ENCODE measurements at regions not wholly inside any gene's neighbourhood (a gene's known extent, or its start where the extent isn't known, plus 50 kb on each side); places are given as distances from the start of the nearest gene placed in this dataset.

- H3K27me3 ChIP-seq = no peaks in the 10 kb centered on the region
- DNase-seq (no peak), ATAC-seq (no peak)
- H3K9me3 ChIP-seq = peaks cover 0 to 3% (median 0%) of the 10 kb centered on the region in 3 donors
- no peak overlapping the region for H3K27ac ChIP-seq
- intact Hi-C loops (cut with DNase I) = no loop called here
- H3K4me1 ChIP-seq = no peaks in the 10 kb centered on the region
- 96 to 100% methylated on average over 1 of the region's 1 CpG for WGBS, 2 donors
- H3K36me3 ChIP-seq (replicated peaks in 1 of 2; ENCODE audit: insufficient read depth in 1 of 2, low read depth in 2 of 2) = no peaks in the 10 kb centered on the region
- TF ChIP-seq CTCF (IDR thresholded peaks at IDR 0.05) = no peak
- no peak for TF ChIP-seq POLR2A (IDR thresholded peaks at IDR 0.05)
- no peak overlapping the region for H3K4me3 ChIP-seq
Observed at GRCh38 chr1:199776768-199777497, 250.6 kb upstream of the NR5A2 start.

- H3K27me3 ChIP-seq = no peaks in the 10 kb centered on the region
- ATAC-seq (no peak), DNase-seq (no peak)
- H3K27ac ChIP-seq = no peak overlapping the region
- intact Hi-C loops (cut with DNase I) = no loop called here
- H3K4me3 ChIP-seq = no peak overlapping the region
- H3K4me1 ChIP-seq = no peaks in the 10 kb centered on the region
- TF ChIP-seq CTCF (IDR thresholded peaks at IDR 0.05) (no peak), POLR2A (IDR thresholded peaks at IDR 0.05) (no peak)
- H3K9me3 ChIP-seq = peaks cover 0 to 3% (median 0%) of the 10 kb centered on the region in 3 donors
- H3K36me3 ChIP-seq (replicated peaks in 1 of 2; ENCODE audit: insufficient read depth in 1 of 2, low read depth in 2 of 2) = no peaks in the 10 kb centered on the region
- WGBS, 2 donors = 38 to 51% methylated on average over 3 of the region's 3 CpGs
Observed at GRCh38 chr1:199778324-199778955, 249.1 kb upstream of the NR5A2 start.

GRCh38 chr1:199780091-199780490 is 247.4 kb upstream of the NR5A2 start:
- H3K4me1 ChIP-seq = no peaks in the 10 kb centered on the region
- ATAC-seq = no peak
- 89 to 91% methylated on average over 5 of the region's 5 CpGs for WGBS, 2 donors

GRCh38 chr1:199780948-199781670 is 246.4 kb upstream of the NR5A2 start:
- intact Hi-C loops (cut with DNase I) = no loop called here
- 94 to 95% methylated on average over 2 of the region's 2 CpGs for WGBS, 2 donors

More at GRCh38 chr1:199780091-199780490, 247.4 kb upstream of the NR5A2 start:
- H3K27me3 ChIP-seq = no peaks in the 10 kb centered on the region
- intact Hi-C loops (cut with DNase I) = no loop called here
- no peaks in the 10 kb centered on the region for H3K36me3 ChIP-seq (replicated peaks in 1 of 2; ENCODE audit: insufficient read depth in 1 of 2, low read depth in 2 of 2)
- no peak overlapping the region for H3K27ac ChIP-seq
- no peak overlapping the region for H3K4me3 ChIP-seq
- DNase-seq = no peak
- TF ChIP-seq POLR2A (IDR thresholded peaks at IDR 0.05) = no peak
- no peak for TF ChIP-seq CTCF (IDR thresholded peaks at IDR 0.05)
- peaks cover 0 to 3% (median 0%) of the 10 kb centered on the region in 3 donors for H3K9me3 ChIP-seq

More at GRCh38 chr1:199780948-199781670, 246.4 kb upstream of the NR5A2 start:
- Histone ChIP-seq H3K9me3 (peaks cover 0 to 3% (median 0%) of the 10 kb centered on the region in 3 donors), H3K36me3 (replicated peaks in 1 of 2; ENCODE audit: insufficient read depth in 1 of 2, low read depth in 2 of 2) (no peaks in the 10 kb centered on the region), H3K27me3 (no peaks in the 10 kb centered on the region), H3K27ac (no peak overlapping the region), H3K4me3 (no peak overlapping the region), H3K4me1 (no peaks in the 10 kb centered on the region)
- DNase-seq (no peak), ATAC-seq (no peak)
- TF ChIP-seq CTCF (IDR thresholded peaks at IDR 0.05) (no peak), POLR2A (IDR thresholded peaks at IDR 0.05) (no peak)
